NCI-H2107 treated with DMSO at 0.1 percent for 48 hours (cell line): ENCODE measurements at regions not wholly inside any gene's neighbourhood (a gene's known extent, or its start where the extent isn't known, plus 50 kb on each side); places are given as distances from the start of the nearest gene placed in this dataset.
"Not testable (repeated sequence)": the region's sequence is repeated elsewhere in the genome, so short reads cannot be mapped to it uniquely, and the experiment has no call there.

Source experiments
- DNase-seq: peaks from one replicate; lab custom pipeline; 2025; ENCODE audit not compliant: unreplicated experiment; lab: John Stamatoyannopoulos, UW

GRCh38 chr16:85270374-85270773 is 158.1 kb upstream of the CIBAR2 start:
- DNase-seq, result no peak

GRCh38 chr16:85271198-85271597 is 158.9 kb upstream of the CIBAR2 start:
- no peak for DNase-seq

GRCh38 chr16:85273293-85273692 is 161.0 kb upstream of the CIBAR2 start:
- no peak for DNase-seq

GRCh38 chr16:85274501-85274900 is 162.2 kb upstream of the CIBAR2 start:
- no peak for DNase-seq

- DNase-seq, result no peak
These were observed 162.7 kb upstream of the CIBAR2 start for GRCh38 chr16:85274924-85275323.

GRCh38 chr16:85275533-85276249 is 163.4 kb upstream of the CIBAR2 start:
- DNase-seq, result peak; percentile 43

- no peak for DNase-seq
These were observed 164.0 kb upstream of the CIBAR2 start for GRCh38 chr16:85276258-85276657.

- no peak for DNase-seq
These were observed 164.4 kb upstream of the CIBAR2 start for GRCh38 chr16:85276721-85277120.

GRCh38 chr16:85278839-85279238 is 166.6 kb upstream of the CIBAR2 start:
- no peak for DNase-seq

GRCh38 chr16:85279402-85279801 is 167.1 kb upstream of the CIBAR2 start:
- no peak for DNase-seq

- DNase-seq, result no peak
These were observed 167.7 kb upstream of the CIBAR2 start for GRCh38 chr16:85279825-85280545.

- DNase-seq, result peak; percentile 54
These were observed 168.9 kb upstream of the CIBAR2 start for GRCh38 chr16:85281181-85281580.

GRCh38 chr16:85282842-85283241 is 170.6 kb upstream of the CIBAR2 start:
- no peak for DNase-seq

- no peak for DNase-seq
These were observed 171.2 kb upstream of the CIBAR2 start for GRCh38 chr16:85283305-85284050.

- DNase-seq, result peak; percentile 76
These were observed 172.0 kb upstream of the CIBAR2 start for GRCh38 chr16:85284141-85284817.

- DNase-seq, result no peak
These were observed 173.4 kb upstream of the CIBAR2 start for GRCh38 chr16:85285681-85286065.

GRCh38 chr16:85286066-85286831 is 174.0 kb upstream of the CIBAR2 start:
- no peak for DNase-seq

GRCh38 chr16:85286951-85287814 is 174.9 kb upstream of the CIBAR2 start:
- no peak for DNase-seq

- not testable (repeated sequence) for DNase-seq
These were observed 175.5 kb upstream of the CIBAR2 start for GRCh38 chr16:85287815-85288109.

GRCh38 chr16:85288341-85288868 is 176.1 kb upstream of the CIBAR2 start:
- DNase-seq, result no peak
